LHCN-M2 (cell line): ENCODE measurements at regions not wholly inside any gene's neighbourhood (a gene's known extent, or its start where the extent isn't known, plus 50 kb on each side); places are given as distances from the start of the nearest gene placed in this dataset.

Experiments used
- DNase-seq: peaks from one replicate; pipeline ENCODE4 v3.0.0-alpha.2; 2012; ENCODE audit warnings: low read depth

DNA sequence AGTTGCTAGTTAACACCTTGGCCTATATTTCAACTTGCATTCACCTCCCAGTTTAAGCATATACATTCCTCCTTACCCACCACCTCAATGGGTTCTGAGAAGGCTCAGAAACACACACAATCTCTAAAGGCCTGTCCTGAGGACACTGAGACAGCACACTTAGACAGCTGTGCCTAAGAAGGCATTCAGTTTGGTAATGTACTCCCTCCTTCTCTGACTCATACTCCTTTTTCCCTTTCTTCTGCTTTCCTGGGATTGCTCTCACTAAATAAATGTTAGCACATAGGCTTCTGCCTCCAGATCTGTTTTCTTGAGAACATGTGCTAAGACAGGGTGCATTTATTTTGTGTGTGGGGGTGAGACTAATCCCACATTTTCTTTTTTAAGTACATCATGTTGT, 456.8 kb upstream of the CDH6 start:
- no peak for DNase-seq

DNA sequence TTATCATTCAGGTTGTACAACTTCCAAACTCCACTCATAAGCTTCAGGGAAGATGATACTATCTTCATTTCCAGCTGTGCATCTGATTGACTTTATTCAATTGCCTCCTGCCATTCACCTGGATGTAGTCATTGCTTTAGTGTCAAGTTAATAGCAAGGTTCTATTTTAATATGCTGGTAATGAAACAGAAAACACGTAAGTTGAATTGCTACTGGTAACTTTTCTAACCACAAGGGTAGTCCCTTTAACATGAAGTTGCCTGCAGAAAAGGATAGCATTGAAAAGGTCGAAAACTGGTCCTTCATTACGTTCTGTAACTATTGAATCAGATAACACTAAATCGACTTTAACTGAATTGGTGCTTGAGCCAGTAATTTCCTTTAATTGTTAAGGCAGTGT, 459.4 kb upstream of the CDH6 start:
- DNase-seq, result no peak

DNA sequence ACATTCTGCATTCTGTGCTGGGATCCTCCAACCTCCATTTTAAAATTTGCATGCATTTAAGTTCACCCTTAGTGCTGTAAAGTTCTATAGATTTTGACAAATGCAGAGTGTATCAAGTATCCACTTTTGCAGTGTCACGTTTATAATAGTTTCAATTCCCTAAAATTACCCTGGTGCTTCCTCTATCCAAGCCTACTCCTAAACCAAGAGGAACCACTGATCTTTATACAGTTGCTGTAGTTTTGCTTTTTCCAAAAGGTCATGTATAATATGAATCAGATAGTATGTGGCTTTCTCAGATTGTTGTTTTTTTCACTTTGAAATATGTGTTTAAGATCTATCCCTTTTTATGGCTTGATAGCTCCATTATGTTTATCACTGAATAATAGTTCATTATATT, 468.4 kb upstream of the CDH6 start:
- DNase-seq, result no peak

DNA sequence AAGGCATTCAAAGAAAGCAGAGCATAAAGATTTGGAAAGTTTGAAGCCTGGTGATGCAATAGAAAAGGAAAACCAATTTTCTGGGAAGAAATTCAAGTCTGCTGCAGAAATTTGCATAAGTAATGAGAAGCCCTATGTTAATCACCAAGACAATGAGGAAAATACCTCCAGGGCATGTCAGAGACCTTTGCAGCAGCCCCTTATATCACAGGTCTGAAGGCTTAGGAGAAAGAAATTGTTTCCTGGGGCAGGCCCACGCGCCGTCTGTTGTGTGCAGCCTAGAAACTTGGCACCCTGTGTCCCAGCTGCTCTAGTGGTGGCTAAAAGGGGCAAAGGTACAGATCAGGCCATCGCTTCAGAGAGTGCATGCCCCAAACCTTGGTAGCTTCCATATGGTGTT, 495.3 kb upstream of the CDH6 start:
- no peak for DNase-seq

DNA sequence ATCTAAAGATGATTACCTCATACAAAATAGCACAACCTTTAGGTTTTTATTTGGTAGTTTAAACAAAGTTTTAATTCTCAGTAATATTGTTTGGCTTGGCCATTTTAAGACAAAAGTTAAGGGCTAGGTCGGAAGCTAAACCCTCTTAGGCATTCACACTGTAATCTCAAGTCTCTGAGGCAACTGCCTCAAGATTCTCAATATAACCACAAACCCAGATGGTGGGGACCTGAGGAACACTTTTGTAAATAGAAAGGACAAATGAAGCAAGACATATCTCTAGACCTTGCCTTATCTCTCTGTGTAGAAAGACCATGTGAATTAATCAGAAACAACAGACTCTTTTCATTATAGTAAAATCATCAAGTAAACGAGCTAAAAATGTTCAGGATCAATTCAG, 500.2 kb upstream of the CDH6 start:
- DNase-seq, result no peak

DNA sequence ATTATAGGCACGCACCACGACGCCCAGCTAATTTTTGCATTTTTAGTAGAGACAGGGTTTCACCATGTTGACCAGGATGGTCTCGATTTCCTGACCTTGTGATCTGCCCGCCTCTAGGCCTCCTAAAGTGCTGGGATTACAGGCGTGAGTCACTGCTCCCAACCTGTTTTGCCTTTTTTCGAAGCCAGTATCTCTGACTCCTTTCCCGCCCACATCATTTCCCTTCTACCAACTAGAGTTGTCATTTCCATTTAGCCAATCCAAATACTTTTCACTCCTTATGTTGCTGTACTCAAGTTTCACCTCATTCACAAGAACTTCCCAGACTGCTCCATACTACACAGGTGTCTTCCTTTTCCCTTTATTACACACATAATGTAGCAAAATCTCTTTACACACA, 502.6 kb upstream of the CDH6 start:
- no peak for DNase-seq

DNA sequence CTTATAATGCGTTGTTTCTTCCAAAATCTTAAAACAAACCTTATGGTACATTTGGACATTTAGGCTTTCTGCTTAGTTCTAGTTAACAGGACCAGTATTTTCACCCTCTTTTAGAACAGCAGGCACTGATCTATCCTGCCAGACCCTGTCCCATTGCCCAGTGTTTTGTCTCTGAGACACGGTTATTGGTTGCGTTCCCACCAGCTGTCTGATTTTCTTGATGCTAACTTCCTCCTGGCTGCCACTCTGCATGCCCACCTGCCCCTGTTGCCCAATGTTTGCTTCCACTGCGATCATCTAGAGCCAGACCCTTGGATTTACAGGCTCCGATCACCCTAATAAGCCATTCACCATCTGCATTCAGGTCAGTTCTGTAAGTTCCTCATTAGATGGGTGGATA, 506.0 kb upstream of the CDH6 start:
- no peak for DNase-seq

DNA sequence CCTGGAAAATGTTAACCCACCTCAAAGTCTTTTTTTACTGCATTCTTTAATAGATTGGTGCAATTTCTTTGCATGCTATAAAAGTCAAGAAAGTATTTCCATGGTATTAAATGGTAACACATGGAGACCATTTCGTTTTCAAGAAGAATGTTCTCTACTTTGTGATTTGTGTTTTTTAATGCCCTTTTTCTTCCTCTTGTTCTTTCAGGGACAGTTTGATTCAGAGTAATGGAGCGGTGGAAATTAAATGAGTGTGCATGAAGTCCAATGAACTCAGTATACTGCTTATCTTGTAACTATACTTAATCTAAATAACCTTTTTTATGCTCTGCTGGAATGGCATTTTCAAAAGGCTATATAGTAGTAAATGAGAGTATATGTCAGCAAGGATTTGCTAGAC, 507.0 kb upstream of the CDH6 start:
- no peak for DNase-seq

DNA sequence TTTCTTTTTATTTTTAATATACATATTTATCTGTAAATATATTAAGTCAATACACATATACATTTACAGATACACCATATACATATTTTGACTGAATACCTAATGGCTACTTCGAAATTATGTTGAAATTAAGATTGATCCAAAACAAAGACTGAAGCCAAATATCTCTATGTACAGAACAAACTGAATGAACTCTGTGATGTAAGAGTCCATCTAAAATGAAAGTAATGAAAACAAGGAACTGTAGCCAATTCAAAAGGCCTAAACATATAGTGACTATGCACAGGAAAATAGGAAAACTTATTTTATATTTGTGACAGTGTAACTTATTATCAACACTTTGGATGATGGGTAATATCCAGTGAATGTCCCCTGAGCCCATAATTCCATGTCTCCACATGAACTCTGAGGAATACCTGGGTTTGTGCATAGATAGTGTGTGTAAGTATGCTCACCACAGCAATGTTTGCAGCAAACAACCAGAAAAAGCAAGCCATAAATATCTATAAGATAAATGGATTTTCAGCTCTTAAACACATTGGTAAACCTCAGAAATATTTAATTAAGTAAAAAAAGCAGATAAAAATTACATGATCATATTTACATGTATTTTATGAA, 517.2 kb upstream of the CDH6 start:
- no peak for DNase-seq

DNA sequence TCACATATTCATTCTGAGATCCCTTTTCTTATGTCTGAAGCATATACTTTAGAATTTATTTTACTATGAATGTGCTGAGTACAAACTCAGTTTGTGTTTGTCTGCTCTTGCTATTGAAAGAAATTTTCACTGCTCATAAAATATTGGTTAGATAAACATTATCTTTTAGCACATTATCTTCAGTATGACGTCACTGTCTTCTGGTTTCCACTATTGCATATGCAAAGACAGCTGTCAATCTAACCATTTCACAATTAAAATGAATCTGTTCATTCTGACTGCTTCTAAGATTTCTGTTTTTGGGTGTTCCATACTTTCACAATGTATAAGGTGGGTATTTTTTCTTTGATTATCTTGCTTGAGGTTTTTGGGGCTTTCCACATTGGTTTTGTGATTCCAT, 526.2 kb upstream of the CDH6 start:
- DNase-seq, result no peak

DNA sequence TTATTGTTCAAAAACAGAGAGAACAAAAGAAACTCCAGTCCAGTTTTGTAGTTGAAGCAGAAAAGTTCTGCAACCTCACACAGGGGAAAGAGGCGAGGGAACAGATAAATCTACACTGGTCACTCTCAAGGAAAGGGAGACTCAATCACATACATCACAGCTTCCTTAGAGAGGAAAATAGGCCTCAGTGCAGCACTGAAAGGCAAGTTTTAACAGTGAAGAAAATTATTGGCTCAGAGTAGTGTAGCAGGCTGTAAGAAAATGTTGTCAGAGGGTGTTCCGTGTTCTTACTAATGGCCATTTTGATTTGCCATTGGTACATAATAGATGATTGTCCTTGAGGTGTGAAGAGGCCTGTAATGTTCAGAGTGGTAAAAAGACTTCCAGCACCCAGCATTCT, 530.0 kb upstream of the CDH6 start:
- DNase-seq, result no peak

DNA sequence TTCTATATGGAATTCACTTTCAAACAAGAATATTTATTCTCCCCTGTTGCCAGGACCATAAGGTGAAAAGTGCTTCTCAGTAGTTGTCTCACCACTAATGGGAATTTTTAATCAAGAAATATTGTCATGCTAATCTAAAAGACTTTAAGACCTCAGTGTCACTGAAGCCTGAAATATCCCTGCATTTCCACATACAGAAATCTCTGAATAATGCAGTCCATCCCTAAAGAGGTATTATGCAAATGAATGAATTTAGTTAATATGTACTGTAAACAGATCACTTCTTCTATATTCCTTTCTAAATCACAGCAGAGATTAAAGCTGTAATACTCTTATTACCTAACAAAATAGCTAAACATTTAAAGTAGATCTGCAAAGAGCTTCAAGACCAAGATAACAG, 531.1 kb upstream of the CDH6 start:
- DNase-seq, result no peak

DNA sequence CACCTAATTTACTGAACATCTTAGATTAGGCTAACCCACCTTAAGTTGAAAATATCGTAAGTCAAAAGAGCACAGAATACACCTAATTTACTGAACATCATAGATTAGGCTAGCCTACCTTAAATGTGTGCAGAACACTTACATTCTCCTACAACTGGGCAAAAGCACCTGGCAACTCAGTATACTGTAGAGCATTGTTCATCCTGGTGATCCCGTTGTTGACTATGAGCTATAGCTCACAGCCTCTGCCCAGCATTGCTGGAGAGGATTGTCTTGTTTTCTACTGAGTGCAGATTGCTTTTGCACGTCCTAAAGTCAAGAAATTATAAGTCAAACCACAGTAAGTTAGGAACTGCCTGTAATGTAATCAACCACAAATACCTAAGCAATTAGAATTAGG, 531.8 kb upstream of the CDH6 start:
- DNase-seq, result no peak

DNA sequence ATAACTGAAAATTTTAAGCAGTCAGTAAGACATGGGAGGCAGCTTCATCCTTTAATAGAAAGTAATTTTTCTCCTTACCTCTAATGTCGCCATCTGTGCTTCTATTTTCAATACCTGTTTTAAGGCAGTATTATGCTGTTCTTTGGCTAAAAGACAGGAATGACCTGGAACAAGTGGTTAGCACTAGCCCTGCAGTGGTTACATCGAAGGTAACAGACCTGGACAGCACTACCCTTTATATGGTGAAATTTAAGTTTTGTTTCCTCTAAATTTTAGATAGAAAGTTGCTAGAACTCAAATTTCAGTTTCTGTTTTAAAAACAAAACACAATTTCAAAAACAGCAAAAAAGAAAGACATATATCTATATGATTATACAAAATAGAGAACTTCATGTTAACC, 534.1 kb upstream of the CDH6 start:
- no peak for DNase-seq

DNA sequence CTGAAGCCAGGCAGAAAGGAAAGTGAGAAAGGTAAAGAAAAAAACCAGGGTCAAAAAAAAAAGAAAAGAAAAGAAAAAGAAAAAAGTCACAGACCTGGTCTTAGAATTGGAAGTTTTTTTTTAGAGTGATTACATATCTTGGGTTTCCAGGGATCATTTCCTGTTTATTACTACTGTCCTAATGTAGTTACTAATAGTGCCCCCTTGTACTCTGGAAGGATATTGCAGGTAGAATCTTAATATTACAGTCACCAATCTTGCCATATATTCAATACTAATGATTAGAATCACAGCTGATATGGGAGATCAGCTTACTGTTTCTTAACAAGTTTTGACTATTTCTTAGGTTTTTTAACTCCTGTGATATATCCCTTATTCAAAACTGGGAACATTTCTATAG, 543.2 kb upstream of the CDH6 start:
- DNase-seq, result no peak

DNA sequence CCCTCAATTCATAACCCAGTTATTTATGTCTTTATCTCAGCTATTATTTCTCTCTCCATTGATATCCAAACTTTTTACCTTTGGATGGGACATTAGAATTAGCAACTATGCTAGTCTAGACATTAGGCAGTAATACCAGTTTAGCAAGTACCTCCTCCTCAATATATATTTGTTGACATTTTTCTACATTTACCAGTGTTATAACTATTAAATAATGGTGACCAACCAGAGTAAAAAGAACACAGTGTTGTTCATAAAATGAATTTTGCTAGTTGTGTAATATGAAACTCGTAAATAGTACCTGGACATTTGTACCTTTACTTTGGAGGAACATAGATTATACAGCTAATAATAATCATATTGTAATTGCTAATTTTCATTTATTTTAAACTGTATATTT, 554.6 kb upstream of the CDH6 start:
- DNase-seq, result no peak

DNA sequence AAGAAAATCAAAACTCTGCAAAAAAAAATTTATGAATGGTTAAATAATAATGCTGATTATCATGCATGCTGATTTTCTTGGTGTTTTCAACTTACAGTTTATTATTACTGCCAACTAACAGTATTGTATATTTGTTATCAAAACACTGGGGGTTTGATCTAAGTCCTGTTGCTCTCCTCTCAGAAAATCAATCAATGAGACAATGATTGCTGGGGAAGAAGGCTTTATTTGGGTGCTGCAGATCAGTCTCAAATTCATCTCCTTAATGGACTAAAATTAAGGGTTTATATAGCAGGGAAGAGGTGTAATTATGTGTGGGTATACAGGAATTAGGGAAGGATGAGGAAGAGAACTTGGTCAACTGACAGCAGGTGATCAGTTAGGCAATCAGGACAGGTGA, 565.5 kb upstream of the CDH6 start:
- DNase-seq, result no peak

DNA sequence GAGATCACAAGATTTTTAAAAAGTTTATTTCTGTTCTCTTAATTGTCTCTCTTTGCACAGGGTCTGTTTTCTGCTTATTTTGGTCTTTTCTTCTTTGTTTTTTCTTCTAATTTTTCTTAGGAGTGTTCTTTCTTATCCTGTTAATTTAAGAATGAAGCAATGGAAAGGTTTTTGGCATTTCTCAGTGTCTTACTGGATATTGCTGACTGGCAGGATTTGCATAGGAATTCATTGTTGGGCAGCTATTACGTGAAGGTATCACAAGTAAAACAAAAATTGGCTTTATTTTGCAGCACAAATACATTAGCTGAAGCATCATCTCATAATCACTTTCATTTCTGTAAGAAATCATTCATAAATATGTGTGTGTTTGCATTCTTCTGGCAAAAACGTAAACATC, 566.9 kb upstream of the CDH6 start:
- no peak for DNase-seq

DNA sequence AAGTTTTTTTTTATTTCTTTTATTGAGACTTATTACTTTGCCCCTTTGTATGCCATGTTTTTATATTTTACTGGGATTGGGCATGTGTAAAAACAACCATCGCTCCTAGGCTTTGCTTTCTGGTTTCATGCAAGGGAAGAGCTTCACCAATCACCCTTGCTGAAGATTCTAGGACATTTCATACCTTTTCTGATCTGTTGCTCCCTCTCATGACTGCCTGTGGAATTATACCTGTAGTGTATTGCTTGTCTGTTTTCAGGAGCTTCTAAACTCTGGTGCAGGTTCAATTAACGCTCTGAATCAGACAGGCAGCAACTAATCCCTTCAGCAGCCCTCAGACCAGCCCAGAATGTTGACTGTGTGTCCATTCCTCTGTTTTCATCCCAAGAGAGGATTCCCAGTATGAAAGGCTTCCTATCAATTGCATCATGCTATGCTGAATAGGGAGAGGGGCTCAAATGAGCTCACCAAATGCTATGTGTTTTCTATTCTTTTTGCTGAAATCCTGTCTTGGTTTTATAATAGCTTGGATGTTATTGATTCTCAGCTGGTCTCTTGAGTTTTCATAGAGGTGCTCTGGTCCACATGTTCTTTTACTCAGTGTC, 572.9 kb upstream of the CDH6 start:
- DNase-seq, result no peak

DNA sequence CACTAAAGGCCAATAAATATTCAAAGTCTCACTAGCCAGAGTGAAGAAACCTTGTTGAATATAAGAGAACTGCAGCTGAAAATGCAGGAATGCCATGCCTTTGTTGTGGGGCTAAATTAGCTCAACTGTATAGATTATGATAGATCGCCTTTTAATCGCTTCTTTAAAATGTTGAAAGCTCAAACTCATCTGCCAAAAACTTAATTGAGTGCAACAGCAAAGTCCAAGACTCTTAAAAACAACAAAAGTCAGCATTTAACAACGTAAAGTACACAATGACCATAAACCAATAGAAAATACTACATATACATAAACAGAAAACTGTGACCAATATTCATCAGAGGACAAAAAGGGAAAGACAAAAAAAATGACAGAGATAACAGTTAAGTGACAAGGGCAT, 585.0 kb upstream of the CDH6 start:
- DNase-seq, result no peak

DNA sequence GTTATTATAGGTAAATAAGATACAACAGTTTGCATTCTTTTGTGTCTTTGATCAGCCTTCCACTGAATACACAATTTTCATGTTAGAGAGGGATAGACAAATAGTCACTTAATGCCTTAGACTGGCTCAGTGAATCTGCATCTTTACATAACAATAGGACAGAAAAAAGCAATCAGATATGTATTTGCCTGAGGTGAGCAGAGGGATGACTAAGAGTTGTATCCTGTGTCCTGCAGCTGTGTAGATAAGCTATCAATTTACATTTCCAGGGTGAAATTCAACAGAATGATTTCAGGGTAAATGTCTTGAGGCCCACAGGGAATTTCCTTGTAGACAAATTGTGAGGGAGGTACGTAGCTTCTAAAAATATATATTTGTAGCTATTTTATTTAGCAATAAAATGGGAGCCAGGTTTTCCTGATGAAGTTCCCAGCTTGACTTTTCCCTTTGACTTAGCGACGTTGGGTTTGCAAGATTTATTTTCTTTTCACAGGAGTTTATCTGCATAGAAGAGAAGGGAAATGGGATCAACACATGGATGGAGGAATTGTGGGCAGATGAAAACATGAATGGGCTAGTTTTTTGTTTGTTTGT, 586.1 kb upstream of the CDH6 start:
- DNase-seq, result no peak

DNA sequence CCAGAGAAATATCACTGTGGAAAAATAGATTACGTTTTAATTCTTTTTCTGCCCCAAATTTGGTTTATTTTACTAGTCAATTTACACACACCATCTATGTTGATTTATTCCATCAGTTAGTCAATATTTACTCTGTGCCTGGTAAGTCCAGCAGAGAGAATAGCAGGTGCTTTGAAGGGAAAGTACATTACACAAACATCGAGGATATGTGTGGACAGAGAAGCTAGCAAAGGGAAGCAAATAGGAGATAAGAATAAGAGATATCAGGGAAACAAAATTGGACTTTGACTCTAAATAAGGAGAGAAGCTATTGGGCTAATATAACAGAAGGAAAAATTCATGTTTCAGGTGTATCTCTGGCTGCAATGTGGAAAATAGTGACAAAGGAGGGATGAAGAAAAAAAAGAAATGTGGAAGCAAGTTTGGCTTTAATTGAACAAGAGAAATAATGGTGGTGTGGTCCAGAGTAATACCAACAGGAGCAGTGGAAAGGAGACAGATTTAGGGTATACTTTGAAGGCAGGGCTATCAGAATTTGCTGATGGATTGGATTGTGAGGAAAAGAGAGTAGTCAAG, 587.7 kb upstream of the CDH6 start:
- DNase-seq, result no peak

DNA sequence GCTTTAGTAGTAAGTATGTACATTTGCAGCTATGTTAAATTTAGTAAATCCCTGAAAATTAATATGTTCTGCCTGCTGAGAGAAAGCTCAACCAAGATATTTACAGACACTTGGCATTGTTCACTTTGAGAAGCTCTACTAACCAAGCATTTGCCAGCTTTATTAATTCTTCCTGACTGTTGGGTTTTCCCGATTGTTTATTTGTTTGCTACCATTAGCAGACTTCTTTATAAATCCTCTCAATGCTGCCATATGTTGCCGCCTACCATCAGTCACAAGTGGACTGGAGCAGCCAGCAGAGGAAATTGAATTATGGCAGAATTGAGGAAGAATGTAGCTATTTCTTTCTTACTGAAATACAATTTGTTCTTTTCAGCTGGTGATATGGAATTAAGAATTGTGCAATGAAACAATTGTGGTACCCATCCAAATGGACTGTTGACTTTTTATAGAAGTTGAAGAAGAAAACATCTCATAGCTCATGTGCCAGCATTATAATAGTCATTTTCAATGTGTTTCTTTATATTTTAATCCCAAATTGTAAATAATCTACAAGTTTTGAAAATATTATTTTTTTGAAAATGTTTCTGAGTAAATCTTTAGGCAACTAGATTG, 588.7 kb upstream of the CDH6 start:
- no peak for DNase-seq
